GM21360 (cell line): ENCODE measurements at regions not wholly inside any gene's neighbourhood (a gene's known extent, or its start where the extent isn't known, plus 50 kb on each side); places are given as distances from the start of the nearest gene placed in this dataset.

ENCODE experiments used
- ATAC-seq: cut with Tn5 transposase; IDR thresholded peaks from one replicate; pipeline ENCODE4 v1.9.1; 2021; ENCODE audit warnings: mild to moderate bottlenecking, moderate library complexity; ENCODE audit not compliant: unreplicated experiment

DNA sequence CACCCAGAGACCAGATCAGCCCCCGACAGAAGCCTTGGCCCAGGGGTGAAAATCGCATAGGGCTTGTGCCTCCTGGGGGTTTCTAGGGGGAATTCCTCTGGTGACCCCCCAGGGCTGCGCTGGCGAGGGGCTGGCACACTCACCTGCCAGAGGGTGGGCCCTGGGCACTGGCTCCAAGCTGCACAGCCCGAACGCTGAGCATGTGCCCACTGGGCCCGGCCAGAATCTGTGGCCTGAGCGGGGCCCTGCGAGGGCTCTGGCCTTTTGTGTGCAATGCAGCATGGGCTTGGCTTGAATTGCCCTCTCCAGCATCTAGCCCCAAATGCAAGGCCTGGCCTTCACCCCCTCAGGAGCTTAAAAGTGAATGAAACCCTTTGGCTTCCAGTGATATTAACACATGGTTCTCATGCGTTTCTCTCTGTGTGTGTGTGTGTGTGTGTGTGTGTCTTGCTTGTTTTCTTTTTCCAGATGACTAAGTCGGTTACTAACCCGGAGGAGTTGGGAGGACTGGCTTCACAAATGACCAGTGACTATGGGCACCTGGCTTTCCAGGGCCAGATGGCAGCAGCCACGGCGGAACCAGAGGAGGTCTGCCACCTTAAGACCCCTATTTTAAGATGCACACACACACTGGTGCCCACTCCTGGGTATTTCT, 259.1 kb upstream of the TPM1 start:
- ATAC-seq, result no peak

DNA sequence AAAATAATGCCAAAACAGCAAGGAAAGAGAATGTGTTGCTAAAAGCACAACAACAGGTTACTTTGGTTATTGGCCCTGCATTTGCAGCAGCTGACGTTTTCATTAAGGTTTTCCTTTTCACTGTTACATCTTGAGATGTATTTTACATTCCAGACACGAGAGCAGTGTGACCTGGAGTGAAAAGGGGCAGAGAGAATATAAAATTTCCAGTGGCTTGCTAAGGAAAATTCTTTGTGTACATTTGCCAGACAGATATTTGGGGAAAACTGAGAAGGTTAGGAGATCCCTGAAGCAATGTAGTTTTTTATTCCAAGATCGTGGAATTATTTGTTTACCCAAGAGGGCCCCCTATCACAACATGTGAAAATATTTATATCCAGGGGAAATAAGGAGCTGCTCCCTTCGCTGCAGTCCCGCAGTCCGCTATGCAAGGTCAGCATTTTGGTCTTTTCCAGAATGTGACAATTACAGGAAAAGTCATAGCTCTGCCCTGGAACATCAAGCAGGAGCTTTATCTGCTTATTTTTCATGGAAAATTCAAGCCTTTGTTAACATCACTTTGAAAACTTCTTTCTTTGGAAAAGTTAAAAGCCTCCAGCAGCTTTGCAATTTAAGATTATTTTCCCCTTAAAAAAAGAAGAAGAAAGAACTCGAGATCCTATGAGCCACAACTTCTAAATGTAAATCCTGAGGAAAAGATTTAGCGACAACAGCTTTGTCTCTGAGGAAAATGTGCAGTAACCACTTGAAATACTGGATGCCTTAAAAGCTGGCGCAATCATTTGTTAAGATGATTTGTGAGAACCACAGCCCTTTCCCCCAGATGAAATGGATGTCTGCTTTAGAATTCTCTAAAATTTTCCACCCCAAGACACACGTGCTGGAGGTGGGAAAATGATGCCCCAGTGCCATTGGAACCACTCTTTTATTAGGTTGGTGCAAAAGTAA, 256.4 kb upstream of the TPM1 start:
- no peak for ATAC-seq

DNA sequence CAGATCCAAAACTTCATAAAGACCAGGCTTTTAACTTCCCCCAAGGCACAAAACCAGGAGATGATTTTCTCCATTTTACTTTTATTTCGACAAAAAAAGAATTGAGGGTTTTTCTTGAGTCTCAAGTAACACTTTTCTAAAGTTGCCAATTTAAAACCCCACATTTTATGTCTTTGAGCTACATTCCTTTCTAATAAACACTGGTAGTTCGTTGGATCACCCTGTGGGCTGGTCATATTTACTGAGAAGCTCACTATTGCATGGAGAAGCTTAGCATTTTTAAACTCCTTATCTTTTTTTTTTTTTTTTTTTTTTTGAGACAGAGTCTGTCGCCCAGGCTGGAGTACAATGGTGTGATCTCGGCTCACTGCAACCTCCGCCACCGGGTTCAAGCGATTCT, 255.1 kb upstream of the TPM1 start:
- ATAC-seq, result no peak

DNA sequence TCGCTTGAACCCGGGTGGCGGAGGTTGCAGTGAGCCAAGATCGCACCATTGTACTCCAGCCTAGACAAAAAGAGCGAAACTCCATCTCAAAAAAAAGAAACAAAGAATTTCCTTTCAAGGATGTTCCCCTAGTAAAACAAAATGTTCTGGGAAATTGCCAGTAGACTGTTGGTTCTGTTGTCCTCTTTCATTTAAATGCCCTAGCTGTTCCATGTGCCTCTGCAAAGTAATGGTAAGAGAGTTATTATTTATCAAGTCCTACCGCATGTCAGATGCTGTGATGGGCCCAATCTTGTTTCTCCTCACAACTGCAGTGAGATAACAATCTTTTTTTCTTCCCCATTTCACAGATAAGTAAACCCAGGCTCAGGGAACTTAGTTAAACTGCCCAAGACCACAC, 254.3 kb upstream of the TPM1 start:
- no peak for ATAC-seq

DNA sequence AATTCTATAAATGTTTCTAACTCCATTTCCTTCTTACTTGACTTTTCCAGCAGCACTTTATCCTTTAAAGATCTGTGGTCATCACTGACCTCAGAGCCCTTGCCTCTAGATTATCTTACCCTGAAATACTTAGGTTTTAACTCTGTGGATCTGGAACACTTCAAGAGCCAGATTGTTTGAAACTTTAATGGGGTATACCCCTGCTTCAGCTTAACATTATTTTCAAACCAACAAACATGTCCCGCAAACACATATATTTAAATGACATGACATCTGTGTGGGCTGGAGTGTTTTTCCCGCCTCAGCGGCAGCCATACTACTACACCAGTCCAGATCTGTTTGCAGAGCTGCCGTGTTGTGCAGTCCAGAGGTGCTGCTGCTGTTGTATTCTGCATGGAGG, 252.0 kb upstream of the TPM1 start:
- ATAC-seq, result no peak

DNA sequence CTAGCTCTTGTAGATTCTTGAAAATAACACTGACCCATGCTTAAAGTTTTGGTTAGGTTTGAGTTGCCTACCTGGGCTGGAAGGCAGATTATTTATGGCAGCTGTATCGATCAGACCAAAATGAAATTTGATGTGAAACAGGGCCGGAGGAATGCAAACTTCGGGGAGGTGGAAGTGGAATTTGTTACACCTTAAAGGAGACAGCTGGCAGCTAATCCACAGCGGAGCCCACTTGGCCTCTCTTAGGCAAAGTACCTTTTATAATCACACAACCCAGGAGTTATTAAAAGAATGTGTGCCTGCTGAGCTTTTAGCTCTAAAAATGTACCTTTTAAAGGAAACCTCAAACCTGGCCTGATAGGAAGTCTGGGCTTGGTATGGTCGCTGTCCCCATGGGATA, 250.9 kb upstream of the TPM1 start:
- ATAC-seq, result no peak

DNA sequence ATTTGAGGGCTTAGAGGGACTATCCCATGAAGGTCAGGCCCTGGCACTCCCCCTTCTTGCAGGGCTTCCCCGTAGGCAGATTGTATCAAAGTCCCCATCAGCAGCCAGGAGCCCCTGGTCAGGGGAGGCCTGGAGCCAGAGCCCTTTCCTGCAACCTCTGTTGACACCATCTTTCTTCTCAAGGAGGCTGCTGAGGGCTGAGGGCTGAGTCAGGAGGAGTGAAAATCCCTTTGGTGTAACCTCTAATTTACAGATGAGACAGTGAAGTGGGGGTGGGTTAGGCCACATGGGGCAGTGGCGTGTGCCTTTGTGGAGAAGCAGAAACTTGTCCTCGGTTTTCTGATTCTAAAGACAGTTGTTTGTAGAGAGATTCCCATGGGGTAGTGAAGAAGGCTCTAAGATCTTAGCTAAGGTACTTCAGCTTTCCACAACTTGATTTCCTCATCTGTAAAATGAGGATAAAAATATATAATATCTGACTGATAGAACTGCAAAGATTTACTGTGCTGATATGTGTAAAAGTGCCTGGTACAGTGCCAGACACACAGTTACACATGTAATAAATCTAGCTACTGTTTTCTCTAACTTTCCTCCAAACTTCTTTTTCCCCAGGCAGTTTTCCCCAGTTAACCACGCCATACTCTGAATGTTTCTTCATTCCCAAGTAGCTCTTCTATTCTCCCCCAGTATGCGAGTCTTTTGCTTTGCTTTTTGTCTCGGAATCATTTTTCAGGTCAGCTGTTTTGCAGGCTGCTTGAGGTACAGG, 249.4 kb upstream of the TPM1 start:
- no peak for ATAC-seq

DNA sequence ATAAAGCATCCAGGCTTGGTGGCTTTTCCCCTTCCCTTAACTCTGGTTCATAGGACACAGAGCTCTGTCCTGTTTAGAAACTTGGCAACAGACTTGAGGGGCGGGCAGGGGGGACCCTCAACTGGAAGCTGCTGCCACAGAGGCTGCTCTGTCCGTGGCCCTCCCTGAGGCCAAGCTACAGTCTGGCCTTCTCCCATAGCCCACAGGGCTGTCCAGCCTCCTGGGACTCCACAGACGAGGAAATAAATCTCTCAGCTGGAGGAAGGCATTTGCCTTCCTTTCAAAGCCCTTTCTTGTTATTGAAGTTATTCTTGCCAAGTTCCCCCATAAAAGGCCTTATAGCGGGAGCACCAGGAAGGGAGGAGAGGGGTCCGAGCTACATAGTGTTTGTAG, 248.8 kb upstream of the TPM1 start:
- no peak for ATAC-seq

DNA sequence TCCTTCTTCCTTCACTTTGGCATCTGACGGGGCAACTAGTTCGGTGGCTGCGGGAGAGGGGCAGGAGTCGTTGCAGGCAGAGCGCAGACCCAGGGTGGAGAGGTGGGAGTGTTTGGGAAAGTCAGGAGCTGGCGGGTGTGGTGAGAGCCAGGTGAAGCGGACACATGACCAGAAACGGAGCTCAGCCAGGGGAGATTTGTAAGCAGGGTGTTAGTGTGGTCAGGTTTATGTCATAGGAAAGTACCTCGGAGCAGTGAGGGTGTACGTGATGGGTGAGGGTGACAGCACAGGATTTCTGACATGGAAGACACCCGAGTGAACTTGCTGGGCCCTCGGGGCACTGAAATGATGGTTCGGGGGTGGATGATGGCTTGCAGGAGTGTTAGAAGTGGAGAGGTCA, 247.4 kb upstream of the TPM1 start:
- ATAC-seq, result no peak

DNA sequence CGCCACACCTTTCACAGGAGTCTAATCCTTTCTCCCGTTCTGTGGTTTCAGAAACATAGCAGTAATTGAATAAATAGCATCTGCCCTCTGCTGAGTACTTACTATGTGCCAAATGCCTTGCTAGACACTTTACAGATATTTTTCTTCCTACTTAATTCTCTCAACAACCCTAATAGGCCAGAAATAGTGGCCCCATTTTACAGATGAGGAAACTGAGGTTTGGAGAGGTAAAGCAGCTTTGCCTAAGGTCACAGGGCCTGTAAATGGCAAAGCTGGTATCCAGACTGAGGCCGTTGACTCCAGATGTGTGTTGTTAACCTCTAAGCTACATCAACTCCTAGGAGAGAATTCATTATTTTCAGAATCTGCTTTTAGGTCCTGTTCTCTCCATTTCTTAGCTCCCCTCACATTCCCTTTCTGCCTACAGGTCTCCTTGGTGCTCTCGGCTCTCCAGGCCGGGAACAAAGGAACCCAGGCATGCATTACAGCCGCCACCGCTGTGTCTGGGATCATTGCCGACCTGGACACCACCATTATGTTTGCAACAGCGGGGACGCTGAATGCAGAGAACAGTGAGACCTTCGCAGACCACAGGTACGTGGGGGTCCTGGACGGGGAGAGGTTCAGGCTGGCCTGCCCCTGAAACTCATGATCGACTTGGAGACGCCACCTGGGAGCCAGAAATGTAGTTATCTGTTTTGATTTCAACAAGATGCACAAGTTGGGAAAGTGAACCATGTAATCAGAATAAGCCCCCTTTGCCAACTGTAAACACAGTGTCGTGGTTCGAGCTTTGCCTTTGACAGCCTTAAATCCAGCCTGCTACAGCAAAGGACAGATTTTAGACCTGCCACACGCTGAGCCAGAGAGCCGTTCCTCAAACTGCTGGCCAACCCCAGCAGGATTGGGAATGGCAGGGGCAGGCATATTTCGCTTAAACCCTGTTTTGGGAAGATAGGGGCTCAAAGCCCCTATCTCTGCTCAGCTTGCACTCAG, 246.5 kb upstream of the TPM1 start:
- no peak for ATAC-seq

DNA sequence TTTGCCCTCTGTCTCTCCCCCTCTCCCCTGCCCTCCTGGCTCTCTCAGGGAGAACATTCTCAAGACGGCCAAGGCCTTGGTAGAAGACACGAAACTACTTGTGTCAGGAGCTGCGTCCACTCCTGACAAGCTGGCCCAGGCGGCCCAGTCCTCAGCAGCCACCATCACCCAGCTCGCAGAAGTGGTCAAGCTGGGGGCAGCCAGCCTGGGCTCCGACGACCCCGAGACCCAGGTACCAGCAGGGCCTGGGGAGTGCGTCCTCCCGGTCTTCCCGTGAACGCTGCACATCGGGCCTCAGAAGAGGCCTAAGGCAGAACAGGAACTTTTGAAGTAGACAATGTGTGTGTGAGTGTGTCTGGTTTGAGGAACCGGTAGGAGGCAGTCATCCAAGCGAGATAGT, 245.4 kb upstream of the TPM1 start:
- no peak for ATAC-seq

DNA sequence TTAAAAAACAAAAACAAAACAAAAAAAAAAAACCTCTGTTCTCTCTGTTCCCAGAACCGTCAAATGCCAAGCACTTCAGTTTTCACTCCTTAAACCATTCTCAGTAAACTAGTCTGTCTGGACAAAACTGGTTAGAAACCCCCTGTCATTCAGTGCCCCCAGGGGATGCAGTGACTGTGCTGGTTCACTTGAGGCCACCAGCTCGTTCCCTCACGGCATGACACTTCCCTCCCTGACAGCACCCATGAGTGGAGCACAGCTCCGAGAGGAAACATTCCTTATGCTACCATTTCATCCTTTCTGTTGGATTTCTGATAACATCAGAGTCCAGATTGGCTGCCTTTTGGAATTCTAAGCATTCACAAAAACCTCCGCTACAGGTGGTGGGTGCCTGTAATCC, 244.0 kb upstream of the TPM1 start:
- no peak for ATAC-seq

DNA sequence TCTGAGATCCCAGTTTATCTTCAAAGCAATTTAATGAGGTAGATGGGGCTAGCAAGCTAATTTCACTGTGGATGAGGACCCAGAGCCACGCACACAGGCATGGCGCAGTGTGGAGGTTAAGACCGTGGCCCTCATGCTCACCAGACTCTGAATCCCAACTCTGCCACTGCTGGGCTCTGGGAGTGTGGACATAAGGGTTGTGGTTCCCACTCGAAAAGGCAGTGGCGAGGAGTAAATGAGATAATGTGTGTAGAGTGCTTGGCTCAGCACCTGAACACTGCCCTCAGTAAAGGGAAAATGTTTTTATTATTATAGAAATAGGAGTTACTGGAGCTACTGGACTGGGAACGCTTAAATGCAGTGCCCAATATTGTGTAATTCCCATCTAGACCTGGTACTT, 243.5 kb upstream of the TPM1 start:
- no peak for ATAC-seq

DNA sequence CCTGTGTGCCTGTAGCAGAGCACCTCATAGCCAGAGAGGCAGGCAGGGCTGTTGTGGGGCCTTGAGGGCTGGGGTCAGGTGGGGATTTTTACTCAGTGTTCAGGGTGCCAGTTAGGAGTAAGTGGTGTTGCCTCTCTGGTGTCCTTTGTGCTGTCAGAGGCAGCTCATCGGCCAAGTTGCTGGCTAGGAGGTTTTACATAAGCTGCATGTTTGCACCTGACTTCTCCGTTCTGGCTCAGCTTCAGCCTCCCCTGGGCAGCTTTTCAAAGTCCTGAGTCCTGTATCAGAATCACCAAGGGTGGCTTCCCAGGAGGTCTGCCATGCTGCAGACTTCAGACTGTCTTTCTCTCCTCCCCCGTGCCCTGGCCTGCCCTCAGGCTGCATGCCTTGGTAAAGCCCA, 242.6 kb upstream of the TPM1 start:
- ATAC-seq, result no peak

DNA sequence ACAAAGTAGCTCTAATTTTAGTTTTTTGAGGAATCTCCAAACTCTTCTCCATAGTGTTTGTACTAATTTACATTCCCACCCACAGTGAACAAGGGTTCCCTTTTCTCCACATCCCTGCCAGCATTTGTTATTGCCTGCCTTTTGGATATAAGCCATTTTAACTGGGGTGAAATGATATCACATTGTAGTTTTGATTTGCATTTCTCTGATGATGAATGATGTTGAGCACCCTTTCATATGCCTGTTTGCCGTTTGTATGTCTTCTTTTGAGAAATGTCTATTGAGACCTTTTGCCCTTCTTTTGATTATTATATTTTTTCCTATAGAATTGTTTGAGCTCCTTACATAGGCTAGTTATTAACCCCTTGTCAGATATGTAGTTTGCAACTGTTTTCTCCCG, 239.9 kb upstream of the TPM1 start:
- ATAC-seq, result no peak

DNA sequence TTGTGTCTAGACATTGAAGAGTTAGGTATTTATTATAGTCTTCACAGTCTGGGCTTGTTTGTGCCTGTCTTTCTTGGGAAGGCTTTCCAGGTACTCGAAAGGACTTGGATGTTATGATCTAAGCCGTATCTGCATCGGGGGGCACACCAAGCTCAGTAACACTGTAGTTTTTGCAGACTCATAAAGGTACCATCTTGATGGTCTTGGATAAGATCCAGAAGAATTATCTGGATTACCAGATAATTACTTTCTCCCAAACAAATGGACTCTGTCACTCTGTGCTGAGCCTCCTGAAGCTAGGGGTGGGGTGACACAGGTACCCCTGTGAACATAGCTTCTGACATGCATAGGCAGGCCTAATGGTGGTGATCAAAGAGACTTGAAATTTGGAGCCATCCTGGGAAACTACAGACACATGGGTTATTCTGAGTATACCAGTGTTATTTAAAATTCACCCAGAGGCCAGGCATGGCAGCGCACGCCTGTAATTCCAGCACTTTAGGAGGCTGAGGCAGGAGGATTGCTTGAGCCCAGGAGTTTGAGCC, 238.6 kb upstream of the TPM1 start:
- no peak for ATAC-seq

DNA sequence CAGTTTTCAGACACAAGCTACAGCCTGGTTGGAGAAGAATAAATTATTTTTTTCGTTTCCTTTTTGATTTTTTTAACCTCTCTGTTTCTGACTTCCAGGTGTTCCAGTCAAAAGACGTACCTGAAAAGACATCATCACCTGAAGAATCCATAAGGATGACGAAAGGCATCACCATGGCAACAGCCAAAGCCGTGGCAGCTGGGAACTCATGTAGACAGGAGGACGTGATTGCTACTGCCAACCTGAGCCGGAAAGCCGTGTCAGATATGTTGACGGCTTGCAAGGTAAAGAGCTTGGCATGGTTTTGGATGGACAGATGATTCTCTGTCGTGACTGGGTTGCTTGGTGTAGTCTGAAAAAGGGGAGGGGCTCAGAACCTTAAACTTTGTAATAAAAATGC, 237.0 kb upstream of the TPM1 start:
- ATAC-seq, result no peak

DNA sequence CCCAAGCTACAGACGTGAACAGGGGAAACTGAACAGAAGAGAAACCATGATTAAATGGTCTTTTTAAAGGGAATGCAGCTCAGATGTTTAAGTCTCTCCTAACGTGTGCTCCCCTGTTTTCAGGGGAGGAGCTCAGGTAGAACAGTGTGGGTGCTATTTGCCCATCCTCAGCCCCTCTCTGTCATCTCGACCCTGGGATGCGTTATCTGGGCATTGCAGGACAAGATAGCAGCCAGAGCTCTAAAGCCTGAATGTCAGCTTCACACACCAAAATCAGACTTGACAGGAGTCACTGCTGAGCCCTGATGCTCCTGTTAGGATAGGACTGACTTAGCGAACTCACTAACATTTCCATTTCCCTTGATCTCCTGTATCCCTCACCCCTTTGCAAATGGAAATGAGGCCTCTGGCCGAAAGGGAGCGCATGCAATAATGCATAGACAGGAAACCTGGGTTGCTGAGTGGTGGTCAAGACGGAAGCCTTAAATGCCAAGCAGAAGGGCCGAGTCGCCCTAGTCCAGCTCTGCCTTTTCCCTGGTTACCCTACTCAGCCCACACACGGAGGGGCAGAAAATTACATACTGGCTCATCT, 234.9 kb upstream of the TPM1 start:
- no peak for ATAC-seq

DNA sequence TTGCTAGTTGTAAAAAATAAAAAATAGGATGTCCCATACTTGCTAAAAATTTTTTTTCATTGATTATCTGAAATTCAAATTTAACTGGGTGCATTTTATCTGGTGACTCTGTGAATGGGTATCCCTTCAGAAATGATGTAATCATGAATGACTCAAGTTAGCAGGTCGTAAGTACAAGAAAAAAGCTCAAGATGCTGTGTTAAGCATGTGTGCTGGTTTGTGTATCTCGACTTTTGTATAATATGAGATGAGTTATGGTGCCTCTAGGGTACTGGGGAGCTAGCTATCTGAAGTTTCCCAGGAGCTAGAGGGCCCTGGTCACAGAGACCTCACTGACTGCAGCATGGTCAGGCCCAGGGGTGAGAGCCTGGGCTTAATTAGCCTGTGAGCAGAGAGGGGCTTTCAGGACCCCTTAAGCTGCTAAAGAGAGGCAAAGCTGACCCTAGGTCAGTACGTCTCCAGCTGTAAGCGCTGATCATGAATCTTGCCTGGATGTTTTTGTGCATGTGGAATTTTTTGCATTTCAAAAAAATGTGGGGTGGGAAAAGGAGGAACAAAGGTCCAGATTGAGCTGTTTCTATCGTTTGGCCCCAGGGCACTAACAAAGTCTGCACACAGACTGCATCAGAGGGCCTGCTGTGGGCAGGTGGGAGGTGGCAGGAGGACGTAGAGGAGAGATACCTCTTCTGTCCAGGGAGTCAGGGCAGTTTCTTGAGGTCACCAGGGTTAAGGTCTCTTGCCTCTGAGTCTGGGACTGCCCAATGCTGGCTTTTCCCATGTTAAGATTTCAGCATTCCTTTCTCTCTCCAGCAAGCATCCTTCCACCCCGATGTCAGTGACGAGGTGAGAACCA, 233.2 kb upstream of the TPM1 start:
- ATAC-seq, result no peak
